GM23248 (cell line): ENCODE measurements at regions not wholly inside any gene's neighbourhood (a gene's known extent, or its start where the extent isn't known, plus 50 kb on each side); places are given as distances from the start of the nearest gene placed in this dataset.

Source experiments
- EZH2 ChIP-seq: fragments of 200-600 bp; sonication (generic); IDR thresholded peaks from 2 replicates; pipeline ENCODE4 v1.6.1; 2018; ENCODE audit warnings: antibody characterized with exemption, mild to moderate bottlenecking; ENCODE audit not compliant: insufficient read depth, poor library complexity, severe bottlenecking
- EZH2phosphoT487 ChIP-seq: fragments of 200-600 bp; sonication (generic); IDR thresholded peaks from 2 replicates; pipeline ENCODE4 v1.6.1; 2018; ENCODE audit warnings: antibody characterized with exemption, moderate library complexity, mild to moderate bottlenecking, low read depth; ENCODE audit not compliant: insufficient read depth

GRCh38 chrX:40513012-40513411 is 67.8 kb upstream of the ATP6AP2 start:
- TF ChIP-seq EZH2phosphoT487 (no peak), EZH2 (no peak)
